HG03432 (cell line): ENCODE measurements at regions not wholly inside any gene's neighbourhood (a gene's known extent, or its start where the extent isn't known, plus 50 kb on each side); places are given as distances from the start of the nearest gene placed in this dataset.
A peak's percentile ranks its signal among the peaks of the same experiment; 100 is the strongest.

ENCODE experiments used
- ATAC-seq: cut with Tn5 transposase; IDR thresholded peaks from one replicate; pipeline ENCODE4 v1.9.1; 2021; ENCODE audit warnings: mild to moderate bottlenecking, moderate library complexity; ENCODE audit not compliant: unreplicated experiment

DNA sequence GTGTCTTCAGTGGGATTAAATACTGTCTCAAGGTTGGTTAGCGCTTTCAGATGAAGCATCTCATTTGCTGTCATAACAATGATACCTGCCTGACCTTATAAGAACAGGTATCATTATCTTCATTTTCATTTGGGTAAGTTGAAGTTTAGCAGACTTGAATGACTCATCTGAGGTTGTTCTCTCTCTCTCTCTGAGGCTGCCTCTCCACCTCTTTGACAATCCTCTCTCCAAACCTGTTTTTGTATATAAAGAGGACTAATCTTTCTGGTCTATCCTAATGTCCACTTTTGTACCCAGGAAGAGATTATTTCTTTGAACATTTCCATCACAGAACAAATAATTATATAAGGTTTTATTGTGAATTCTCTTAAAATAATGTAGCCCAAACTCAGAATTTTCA, 291.4 kb downstream of the KLF6 start:
- ATAC-seq: no peak

DNA sequence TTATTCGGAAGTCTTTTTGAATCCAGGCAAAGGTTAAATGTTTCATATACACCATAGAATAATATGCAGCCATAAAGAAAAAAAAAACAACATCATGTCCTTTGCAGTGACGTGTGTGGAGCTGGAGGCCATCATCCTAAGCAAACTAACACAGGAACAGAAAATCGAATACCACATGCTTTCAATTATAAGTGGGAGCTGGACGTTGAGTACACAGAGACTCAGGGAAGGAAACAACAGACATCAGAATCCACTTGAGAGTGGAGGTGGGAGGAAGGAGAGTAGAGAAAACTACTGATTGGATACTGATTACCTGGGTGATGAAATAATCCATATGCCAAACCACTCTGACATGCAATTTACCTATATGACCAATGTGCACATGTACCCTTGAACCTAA, 293.4 kb downstream of the KLF6 start:
- ATAC-seq: no peak

DNA sequence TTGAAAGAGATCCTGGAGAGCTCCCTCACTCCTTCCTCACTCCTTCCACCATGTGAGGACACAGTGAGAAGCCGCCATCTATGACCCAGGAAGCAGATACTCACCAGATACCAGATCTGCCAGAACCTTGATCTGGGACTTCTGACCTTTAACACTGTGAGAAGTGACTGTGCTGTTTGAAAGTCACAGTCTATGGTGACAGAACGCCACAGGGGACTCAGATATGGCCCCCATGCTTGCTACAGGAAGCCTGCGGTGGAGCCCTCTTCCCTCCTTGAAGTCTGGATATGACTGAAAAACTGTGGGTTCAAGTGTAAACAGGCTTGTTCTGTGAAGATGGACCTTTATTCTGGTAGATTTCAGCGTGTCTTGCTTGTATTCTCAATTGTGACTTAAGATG, 297.8 kb downstream of the KLF6 start:
- no peak for ATAC-seq

DNA sequence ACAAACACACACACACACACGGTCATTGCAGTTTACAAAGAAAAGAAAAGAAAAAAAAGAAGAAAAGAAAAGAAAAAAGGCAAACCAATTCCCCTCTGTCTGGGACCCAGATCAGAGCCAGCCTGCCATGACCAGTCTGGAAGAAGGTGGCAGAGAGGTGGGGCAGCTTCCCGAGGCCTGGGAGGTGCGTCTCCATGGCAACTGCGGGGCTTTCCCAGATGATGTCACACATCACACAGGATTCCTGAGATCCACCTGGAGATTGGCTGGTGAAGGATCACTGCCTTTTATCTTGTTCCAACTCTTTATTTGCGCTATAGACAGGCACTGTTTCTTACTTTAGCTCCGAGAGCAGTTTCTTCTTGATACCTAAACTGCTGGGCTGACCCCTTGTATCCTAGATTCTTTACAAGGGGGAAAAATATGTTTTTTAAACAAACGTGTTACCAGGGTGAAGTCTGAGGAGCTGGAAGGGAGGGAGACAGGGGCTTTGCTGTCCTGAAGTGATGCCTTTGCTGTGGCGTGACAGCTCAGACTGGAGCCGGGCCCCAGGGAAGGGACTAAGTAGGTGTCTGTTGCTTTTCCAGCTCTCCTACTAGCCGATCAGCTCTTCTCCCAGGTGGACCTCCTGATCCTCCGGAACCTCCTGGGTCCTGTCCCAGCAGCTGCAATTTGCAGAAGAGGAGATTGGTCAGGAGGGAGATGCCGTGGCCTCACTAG, 298.5 kb downstream of the KLF6 start:
- ATAC-seq: no peak

DNA sequence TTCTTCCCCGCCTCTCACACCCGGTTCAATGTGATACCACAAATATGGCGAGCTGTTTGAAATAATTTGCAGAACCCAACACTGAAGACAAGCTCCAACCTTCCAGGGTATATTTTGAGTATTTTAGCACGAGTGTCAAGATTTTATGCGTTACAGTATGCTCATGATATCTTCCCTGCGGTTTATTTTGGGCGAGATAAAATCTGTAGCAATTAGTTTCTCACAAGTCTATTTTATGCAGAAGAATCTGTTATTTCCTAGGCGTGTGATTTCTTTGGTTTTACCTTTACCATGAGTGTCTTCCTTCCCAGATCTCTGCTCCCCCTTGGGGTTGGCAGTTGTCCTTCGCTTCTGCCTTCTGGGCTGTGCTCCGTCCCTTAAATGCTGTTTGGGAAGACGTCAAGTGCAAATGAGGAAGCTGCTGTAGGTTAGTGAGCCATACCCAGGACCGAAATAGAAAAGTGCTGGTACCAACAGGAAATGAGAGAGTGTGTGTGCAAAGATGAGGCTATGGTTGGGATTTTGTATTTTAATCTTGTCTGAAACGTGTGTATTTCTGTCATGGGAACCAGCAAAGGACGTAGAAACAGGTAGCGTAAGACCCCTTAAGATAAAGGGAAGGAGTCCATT, 299.8 kb downstream of the KLF6 start:
- peak; percentile 6 for ATAC-seq

DNA sequence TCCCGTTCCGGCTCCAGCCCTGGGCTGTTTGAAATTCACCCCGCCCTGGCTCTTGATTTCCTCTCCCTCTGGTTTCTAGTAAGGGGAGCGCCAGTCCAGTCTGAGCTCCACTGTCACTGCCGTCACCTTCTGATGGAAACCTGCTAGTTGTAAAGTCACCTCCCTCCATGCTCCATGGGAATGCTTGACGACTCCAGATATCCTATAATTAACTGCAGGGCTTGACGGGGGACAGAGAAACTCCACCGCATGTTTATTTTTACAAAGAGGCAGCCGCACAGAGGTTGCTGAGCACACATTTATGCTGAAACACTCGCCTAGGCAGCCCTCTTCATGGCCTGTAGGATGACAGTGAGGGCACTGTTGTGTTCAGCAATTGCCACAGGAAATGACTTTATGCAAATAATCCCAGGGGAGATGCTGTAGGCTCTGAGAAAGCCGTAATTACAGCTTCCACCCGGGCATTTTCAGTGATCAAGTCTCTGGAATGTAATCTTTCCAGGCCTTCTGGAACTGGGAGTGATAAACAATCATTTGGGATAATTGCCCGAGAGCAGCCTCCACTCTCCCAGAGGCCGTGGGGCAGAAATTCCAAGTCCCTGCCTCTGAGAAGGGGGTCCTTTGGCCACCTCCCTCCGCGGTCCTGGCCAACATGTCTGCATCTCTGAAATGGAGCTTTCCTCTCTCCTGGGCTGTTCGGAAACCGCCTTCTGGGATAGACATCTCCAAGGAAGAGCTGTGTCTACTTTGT, 300.5 kb downstream of the KLF6 start:
- ATAC-seq: peak; percentile 82

DNA sequence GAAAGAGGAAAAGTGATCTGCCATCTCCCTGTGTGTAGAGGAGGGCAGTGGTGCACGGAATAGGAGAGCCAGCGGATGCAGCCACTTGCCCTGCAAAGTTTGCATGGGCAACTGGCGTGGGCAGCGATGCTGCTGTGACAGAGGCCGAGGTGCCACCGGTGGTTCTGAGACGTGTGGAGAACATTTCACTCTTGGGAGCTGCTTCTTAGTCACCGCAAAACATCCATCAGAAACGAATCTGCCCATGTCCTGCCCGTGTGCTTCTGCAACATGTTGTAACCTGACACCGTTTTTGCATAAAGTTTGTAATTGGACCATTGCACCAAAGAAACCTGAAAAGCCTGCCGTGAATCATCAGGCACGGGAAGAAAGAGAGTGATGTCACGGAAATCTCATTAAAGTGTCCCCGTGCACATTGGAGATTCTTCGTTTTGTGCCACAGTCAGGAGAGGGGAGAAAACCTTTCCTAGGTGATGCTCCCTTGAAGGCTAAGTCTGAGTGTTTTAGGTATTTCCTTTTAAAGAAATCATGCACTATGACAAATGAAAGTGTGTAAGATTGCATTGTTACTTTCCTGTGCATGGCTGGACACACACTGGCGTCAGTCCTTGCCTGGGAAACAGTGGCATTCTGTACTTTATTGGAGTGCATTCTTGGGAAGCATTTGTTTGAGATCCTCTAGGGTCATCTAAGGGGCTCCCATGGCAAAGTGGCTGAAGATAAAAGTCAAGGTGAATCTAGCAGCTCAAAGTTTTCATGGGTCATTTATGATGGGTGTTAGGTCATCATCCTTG, 302.6 kb downstream of the KLF6 start:
- ATAC-seq: no peak

DNA sequence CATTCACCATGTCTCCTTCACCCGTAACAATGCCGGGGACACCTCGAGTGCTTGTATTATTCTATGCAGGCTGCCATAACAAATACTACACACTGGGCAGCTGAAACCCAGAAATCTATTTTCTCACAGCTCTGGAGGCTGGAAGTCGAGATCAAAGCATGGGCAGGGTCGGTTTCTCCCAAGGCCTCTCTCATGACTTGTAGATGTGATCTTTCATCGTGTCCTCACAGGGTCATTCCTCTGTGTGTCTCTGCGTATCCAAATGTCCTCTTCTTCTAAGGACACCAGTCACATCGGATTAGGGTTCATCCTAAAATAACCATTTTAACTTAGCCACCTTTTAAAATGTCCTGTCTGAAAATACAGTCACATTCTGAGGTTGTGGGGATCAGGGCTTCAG, 303.5 kb downstream of the KLF6 start:
- ATAC-seq: no peak

DNA sequence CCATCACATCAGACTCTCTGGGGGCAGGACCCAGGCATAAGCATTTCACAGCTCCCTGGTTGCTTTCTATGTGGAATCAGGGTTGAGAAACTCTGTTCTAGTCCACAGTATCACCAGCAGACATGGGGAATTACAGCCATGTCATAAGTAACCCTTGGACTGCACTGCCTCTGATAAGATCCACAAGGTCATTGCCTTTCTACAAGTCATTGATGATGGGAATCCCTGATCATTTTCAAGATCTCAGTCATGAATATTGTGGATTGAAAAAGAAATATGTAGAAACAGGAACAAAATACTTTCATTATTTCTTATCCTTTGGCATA, 304.1 kb downstream of the KLF6 start:
- ATAC-seq: no peak

DNA sequence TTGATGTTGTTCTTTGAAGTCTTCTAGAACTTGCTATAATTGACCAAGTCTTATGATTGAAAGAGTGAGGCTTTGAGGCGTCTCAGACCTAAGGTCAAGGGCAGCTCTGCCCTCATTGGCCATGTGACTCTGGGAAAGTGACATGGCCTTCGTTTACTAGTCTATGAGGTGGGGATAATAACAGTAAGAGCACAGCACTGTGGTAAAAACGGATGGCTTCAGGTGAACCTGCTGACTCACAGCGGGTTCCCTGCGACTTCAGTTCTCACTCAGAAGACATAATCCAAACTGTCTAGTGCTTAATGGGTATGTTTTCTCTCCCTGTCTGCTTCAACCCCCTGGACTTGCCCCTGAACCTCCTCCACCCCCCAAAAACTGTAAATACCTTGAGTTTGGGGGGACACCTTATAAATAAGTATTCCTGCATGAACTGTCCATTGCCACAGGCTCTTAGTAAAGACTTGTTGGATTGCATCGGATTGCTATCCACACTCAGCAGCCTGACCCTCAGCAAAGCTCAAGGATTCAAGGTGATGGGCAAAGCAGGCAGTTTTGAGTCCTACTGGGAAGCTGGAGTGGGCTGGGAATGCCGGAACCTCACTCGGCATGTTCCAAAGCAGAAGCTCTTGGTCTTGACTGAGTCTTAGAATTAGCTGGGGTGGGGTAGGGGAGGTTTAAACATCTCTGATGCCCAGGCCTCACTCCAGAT, 304.6 kb downstream of the KLF6 start:
- no peak for ATAC-seq

DNA sequence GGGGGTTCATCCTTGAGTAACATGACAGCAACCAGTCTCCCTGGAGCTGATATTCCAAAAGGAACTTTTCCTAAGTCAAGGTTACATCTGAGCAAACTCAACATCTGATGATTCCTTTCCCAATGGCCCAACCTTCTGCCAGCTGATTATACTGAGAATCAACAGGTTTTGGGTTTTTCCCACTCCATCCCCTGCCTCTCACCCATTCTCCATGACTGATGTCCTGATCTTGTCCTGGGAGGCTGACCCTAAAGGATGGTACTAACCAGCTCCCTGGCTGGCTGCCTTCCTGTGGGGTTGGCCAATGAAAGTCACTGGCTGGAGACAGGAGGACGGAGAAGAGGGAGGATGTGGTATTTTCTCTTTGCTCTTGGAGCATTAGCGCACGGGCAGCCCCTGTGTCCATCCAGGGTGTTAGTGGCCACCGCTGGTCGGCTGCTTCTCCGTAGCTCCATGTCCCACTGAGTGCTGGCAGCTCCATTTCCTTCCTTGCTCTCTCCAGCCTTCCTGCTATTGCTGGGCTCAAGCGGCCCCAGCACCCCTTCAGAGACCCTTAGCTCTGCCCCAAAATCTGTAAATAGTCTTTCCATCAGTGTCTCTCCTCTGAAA, 306.2 kb upstream of the PITRM1 start:
- no peak for ATAC-seq

DNA sequence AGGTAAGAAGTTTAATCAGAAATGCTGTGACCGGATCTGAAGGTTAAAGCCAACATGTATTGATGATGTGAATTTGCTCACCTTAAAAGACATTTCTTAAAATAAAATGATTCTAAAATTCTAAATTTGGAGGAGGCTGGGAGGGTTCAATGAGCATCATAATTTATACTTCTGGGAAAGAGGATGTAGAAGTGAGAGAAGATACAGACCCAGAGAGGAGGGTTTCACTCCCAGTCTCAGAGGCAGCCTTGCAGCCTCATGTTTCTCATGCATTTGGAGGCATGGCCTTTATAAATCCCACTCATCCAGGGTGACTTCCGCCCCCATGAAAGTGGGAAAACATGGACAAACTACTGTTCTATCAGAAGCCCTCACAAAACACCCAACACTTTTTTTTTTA, 305.6 kb upstream of the PITRM1 start:
- ATAC-seq: peak; percentile 69

DNA sequence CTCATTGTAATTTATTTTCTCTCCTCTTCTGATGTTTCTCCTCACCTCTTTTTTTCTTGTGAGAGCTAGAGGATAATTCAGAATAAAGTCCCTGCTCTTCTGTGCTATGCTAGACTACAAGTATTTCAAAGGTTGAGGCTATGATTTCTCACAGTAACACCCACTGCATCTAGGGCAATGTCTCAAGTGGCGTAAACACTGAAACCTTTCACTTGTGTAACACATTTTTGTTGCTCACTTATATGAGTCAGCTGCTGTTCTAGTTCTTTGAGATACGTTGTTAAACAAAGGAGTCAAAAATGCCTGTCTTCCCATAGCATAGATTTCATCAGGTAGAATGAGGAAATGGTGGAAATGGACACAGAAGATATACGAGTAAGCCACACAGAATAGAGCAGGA, 305.1 kb upstream of the PITRM1 start:
- peak; percentile 61 for ATAC-seq

DNA sequence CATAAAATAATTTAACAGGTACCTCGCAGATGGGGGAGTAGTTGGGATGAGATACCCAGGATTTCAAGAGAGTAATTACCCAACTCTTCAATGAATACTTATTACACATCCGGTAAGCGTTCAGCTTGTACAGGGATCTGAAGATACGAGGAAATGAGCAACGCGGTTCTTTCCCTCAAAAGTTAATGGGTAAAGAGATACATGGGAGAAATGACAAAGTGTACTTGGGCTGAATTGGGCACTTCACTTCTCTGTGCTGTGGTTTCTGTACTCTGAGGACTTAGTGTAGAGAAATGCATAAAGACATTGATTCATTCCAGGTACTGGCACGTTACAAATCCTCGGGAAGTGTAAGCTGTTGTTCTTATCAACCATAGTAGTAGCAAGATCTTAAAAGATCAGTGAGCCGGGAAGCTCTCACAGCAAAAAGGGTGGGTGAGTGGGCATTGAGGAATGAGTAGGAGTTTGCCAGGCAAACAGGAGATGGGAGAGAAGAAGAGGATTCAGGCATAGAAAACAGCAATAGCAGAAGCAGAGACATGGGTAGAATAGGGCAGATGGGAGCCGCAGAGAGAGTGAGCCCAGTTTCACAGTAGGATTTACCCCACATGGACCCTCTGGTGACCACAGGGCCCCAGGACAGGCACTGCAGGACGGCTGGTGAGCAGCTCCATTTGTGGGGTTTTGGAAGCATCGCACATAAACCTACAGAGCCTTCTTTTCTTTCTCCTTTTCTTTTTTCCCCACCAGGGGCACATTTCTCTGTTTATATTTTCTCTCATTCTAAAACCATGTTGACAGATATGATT, 304.3 kb upstream of the PITRM1 start:
- no peak for ATAC-seq

DNA sequence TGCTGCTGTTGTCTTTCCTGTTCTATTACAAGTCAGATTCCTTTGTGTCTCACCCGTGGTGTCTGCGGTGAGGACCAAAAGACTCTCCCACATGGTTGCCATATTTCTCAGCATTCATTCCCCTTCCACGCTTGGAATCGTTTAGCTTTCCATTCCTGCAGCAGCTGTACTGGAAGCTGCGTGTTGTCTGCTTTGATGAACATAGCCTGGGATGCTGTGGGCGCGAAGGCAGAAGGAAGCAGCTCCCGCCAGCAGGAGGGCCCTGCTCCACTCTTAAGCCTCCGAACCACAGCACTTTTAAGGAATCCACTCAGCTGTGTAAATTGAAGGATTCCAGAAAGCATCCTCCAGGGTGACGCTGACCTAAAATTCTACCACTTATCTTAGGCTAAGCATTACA, 303.6 kb upstream of the PITRM1 start:
- ATAC-seq: no peak

DNA sequence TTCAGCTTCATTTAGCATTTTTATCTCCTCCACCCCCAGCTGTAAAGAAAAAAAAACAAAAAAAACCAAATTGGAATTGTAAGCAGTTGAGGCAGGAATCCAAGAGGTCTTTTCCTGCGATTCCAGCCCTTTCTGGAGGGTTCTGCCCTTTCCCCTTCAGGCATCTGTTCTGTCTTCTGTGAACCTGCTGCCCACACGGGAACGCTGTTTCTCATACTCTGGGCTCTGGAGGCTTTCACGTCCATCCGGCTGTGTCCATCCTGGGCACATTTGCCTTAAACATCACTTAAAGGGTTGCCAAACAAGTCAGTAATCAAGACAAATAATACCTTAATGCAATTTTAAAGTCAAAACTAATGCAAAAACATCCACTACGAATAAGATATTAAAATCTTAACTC, 302.8 kb upstream of the PITRM1 start:
- ATAC-seq: no peak

DNA sequence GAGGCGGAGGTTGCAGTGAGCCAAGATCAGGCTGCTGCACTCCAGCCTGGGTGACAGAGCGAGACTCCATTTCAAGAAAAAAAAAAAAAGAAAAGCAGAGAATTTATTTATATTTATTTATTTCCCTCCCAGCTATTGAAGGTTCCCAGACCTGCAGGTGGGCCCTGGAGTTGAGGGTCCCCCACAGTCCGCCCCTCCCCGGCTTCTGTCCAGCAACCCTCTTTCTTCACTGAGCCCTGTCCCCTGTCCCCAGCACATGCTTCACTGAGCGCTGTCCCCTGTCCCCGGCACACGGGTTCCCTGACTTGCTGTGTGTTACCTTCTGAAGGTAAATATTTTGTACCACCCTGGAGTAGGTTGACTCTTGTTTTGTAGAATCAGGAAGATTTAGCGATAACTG, 301.7 kb upstream of the PITRM1 start:
- ATAC-seq: no peak

DNA sequence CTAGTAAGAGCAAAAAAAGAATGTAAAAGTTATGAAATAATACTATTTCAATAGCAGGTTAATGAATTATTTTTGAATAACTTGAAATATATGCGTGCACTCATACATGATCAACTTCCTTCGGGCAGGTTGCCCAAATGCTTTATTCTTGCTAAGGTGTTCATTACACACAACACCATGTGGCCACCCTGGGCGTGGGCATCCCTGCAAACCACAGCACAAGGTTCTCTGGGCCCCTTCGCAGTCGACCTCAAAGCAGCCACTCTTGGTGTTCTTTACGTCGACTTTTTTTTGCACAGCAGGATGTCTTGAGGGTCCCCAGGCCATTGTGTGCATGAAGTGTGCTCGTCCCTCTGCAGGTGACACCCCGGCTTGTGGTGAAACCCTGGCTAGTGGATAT, 300.7 kb upstream of the PITRM1 start:
- no peak for ATAC-seq

DNA sequence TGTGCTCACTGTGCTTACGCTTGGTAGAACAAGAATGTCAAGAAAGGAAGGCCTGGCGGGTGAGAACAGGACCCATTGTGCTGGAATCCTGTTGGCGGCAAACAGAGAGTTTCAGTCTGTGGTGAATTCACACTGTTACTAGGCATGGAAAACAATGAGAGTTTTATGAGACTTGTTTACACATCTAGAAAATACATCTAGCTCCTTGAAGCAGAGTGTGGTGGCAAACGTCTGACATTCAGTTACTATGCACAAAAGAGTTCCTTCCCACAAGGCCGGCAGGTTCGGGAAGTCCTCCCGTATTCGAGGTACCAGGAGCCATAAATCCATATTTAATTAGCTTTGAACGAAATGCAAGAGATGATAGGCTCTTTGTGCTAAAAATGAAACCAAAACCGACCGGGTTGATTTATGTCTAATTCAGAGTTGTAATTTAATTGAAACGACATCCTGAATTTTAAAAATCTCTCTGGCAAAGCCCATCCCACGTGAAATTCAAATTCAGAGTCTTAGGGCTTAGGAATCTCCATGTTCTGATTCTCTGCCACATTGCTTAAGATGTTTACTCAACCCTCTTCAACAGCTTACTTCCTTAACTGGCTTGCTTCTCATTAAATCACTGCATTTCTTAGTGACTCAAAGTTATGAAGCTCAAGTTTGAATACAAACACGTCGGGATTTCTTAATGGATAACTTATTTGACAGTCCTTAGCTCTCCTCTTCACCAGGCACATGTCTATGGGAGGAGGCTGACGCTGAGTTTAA, 299.9 kb upstream of the PITRM1 start:
- ATAC-seq: no peak
